Fibroblast of the aortic adventitia (primary cell): ENCODE measurements at regions not wholly inside any gene's neighbourhood (a gene's known extent, or its start where the extent isn't known, plus 50 kb on each side); places are given as distances from the start of the nearest gene placed in this dataset.
A peak's percentile ranks its signal among the peaks of the same experiment; 100 is the strongest.

Experiments used
- DNase-seq: peaks from one replicate; pipeline ENCODE4 v3.0.0-alpha.2; 2010; ENCODE audit warnings: low read depth
- H3K4me3 ChIP-seq: 2 replicates; pipeline ENCODE4 v1.5.1; 2011; ENCODE audit warnings: low read depth, mild to moderate bottlenecking, control low read depth, low read length, moderate library complexity
- CTCF ChIP-seq: IDR thresholded peaks from 2 replicates; pipeline ENCODE4 v1.5.1; 2011; ENCODE audit warnings: mild to moderate bottlenecking, low read length, control low read depth, inconsistent platforms; ENCODE audit not compliant: insufficient read depth

GRCh38 chr5:111975133-111975532 is 218.1 kb upstream of the NREP start:
- TF ChIP-seq CTCF = no peak
- DNase-seq = peak; percentile 58
- H3K4me3 ChIP-seq = no peak overlapping the region

- DNase-seq = peak; percentile 18
- no peak for TF ChIP-seq CTCF
- H3K4me3 ChIP-seq = no peak overlapping the region
Observed at GRCh38 chr5:111973961-111974360, 217.0 kb upstream of the NREP start.

- no peak for DNase-seq
- H3K4me3 ChIP-seq = no peak overlapping the region
- no peak for TF ChIP-seq CTCF
Observed at GRCh38 chr5:111972548-111972947, 215.6 kb upstream of the NREP start.

GRCh38 chr5:111972080-111972479 is 215.1 kb upstream of the NREP start:
- DNase-seq = no peak
- no peak for TF ChIP-seq CTCF
- H3K4me3 ChIP-seq = no peak overlapping the region

GRCh38 chr5:111968459-111968858 is 211.5 kb upstream of the NREP start:
- DNase-seq = peak; percentile 96
- H3K4me3 ChIP-seq = no peak overlapping the region
- no peak for TF ChIP-seq CTCF

GRCh38 chr5:111967463-111967862 is 210.5 kb upstream of the NREP start:
- TF ChIP-seq CTCF = no peak
- no peak for DNase-seq

GRCh38 chr5:111966290-111966689 is 209.3 kb upstream of the NREP start:
- no peak for DNase-seq
- TF ChIP-seq CTCF = no peak
- no peak overlapping the region for H3K4me3 ChIP-seq

More at GRCh38 chr5:111967463-111967862, 210.5 kb upstream of the NREP start:
- no peak overlapping the region for H3K4me3 ChIP-seq
